ENCODE measurements at regions not wholly inside any gene's neighbourhood (a gene's known extent, or its start where the extent isn't known, plus 50 kb on each side); places are given as distances from the start of the nearest gene placed in this dataset.
"Not testable (repeated sequence)": the region's sequence is repeated elsewhere in the genome, so short reads cannot be mapped to it uniquely, and the experiment has no call there.

- intact Hi-C loops (cut with DNase I), result no loop called here
- DNase-seq (ENCODE audit: extremely low spot score in 2 of 2), result no peak
Observed at GRCh38 chr7:10780400-10780747, 193.3 kb upstream of the PHF14 start.

DNA sequence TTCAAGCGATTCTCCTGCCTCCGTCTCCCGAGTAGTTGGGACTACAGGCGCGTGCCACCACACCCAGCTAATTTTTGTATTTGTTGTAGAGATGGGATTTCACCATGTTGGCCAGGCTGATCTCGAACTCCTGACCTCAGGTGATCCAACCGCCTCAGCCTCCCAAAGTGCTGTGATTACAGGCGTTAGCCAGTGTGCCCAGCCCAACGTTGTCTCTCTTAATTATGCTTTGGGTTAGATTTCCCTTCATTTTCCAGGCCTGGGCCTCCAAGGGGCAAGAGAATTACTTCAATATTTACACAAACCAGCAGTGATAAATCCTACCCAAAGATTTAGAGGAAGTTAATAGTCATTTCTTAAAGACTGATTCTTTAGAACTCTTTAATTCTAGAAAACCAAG lies 186.7 kb upstream of the PHF14 start:
- H3K27ac ChIP-seq; H3K4me1 ChIP-seq; intact Hi-C loops (cut with DNase I); DNase-seq (ENCODE audit: extremely low spot score in 2 of 2); H3K27me3 ChIP-seq; H3K4me3 ChIP-seq; H3K36me3 ChIP-seq; H3K9me3 ChIP-seq: not testable (repeated sequence)

More at GRCh38 chr7:10780400-10780747, 193.3 kb upstream of the PHF14 start:
- Histone ChIP-seq H3K4me1 (no peaks in the 10 kb centered on the region), H3K27ac (no peak overlapping the region), H3K36me3 (no peaks in the 10 kb centered on the region), H3K27me3 (no peaks in the 10 kb centered on the region), H3K4me3 (no peak overlapping the region), H3K9me3 (no peaks in the 10 kb centered on the region)
- TF ChIP-seq, protein P1, sequence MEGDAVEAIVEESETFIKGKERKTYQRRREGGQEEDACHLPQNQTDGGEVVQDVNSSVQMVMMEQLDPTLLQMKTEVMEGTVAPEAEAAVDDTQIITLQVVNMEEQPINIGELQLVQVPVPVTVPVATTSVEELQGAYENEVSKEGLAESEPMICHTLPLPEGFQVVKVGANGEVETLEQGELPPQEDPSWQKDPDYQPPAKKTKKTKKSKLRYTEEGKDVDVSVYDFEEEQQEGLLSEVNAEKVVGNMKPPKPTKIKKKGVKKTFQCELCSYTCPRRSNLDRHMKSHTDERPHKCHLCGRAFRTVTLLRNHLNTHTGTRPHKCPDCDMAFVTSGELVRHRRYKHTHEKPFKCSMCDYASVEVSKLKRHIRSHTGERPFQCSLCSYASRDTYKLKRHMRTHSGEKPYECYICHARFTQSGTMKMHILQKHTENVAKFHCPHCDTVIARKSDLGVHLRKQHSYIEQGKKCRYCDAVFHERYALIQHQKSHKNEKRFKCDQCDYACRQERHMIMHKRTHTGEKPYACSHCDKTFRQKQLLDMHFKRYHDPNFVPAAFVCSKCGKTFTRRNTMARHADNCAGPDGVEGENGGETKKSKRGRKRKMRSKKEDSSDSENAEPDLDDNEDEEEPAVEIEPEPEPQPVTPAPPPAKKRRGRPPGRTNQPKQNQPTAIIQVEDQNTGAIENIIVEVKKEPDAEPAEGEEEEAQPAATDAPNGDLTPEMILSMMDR (IDR thresholded peaks at IDR 0.05), result no peak

DNA sequence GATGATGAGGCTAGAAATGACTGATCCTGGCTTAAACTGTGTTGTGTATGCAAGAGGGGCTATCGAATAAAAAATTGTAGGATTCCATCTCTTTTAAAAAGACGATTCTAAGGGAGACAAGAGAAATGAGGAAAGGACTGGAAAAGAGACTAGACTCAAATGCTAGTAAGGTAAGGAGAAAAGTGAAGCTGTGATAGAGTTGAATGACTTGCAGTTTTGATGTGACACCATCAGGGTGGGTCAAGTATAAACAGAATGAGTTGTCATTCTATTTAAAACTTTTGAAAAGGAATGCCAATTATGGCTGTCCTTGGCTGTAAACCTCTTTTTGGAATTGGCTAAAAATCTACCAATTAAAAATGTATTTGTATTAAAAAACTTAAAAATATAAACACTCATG lies 184.5 kb upstream of the PHF14 start:
- Histone ChIP-seq H3K4me1 (no peaks in the 10 kb centered on the region), H3K36me3 (no peaks in the 10 kb centered on the region), H3K9me3 (no peaks in the 10 kb centered on the region), H3K27me3 (no peaks in the 10 kb centered on the region), H3K27ac (no peak overlapping the region), H3K4me3 (no peak overlapping the region)
- TF ChIP-seq, protein P1 (IDR thresholded peaks at IDR 0.05), result no peak
- TF ChIP-seq POLR2A (IDR thresholded peaks at IDR 0.05), result no peak
- no peak for TF ChIP-seq POLR2AphosphoS5 (IDR thresholded peaks at IDR 0.05; ENCODE audit: insufficient read depth in 1 of 2, low read depth in 1 of 2)
- DNase-seq (ENCODE audit: extremely low spot score in 2 of 2), result no peak
- intact Hi-C loops (cut with DNase I), result no loop called here

- Histone ChIP-seq H3K4me1 (no peaks in the 10 kb centered on the region), H3K27ac (no peak overlapping the region), H3K9me3 (no peaks in the 10 kb centered on the region), H3K36me3 (no peaks in the 10 kb centered on the region), H3K4me3 (no peak overlapping the region), H3K27me3 (no peaks in the 10 kb centered on the region)
- no peak for DNase-seq (ENCODE audit: extremely low spot score in 2 of 2)
- TF ChIP-seq POLR2A (IDR thresholded peaks at IDR 0.05) (no peak), POLR2AphosphoS5 (IDR thresholded peaks at IDR 0.05; ENCODE audit: insufficient read depth in 1 of 2, low read depth in 1 of 2) (no peak)
- TF ChIP-seq, protein P1 (IDR thresholded peaks at IDR 0.05), result no peak
- intact Hi-C loops (cut with DNase I), result no loop called here
Observed at GRCh38 chr7:10790910-10791309, 182.8 kb upstream of the PHF14 start.

DNA sequence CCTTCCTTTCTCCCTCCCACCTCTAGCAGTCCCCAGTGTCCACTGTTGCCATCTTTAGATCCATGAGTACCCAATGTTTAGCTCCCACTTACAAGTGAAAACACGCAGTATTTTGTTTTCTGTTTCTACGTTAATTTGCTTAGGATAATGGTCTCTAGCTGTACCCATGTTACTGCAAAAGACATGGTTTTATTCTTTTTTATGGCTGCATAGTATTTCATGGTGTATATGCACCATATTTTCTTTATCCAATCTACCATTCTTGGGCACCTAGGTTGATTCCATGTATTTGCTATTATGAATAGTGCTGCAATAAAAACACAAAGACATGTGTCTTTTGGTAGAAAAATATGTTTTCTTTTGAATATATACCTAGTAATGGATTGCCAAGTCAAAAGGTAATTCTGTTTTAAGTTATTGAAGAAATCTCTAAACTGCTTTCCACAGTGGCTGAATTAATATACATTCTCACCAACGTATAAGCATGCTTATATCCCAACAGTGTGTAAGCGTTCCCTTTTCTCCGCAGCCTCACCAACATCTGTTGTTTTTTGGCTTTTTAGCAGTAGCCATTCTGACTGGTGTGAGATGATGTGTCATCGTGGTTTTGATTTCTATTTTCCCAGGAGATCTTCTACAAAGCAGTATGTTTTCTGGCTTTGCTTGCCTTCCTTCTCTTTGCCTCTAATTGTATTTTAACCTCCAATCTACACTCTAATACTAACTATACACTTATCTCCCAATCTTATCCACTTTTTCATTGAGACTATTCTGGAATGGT lies 179.5 kb upstream of the PHF14 start:
- no peaks in the 10 kb centered on the region for H3K27me3 ChIP-seq
- no peaks in the 10 kb centered on the region for H3K36me3 ChIP-seq
- intact Hi-C loops (cut with DNase I), result no loop called here
- H3K27ac ChIP-seq, result no peak overlapping the region
- no peaks in the 10 kb centered on the region for H3K9me3 ChIP-seq
- no peak for TF ChIP-seq POLR2AphosphoS5 (IDR thresholded peaks at IDR 0.05; ENCODE audit: insufficient read depth in 1 of 2, low read depth in 1 of 2)
- TF ChIP-seq, protein P1 (IDR thresholded peaks at IDR 0.05), result no peak
- no peak for TF ChIP-seq POLR2A (IDR thresholded peaks at IDR 0.05)
- no peaks in the 10 kb centered on the region for H3K4me1 ChIP-seq
- no peak for DNase-seq (ENCODE audit: extremely low spot score in 2 of 2)
- no peak overlapping the region for H3K4me3 ChIP-seq
